Upper lobe of left lung (tissue), 6 donors: ENCODE measurements at regions not wholly inside any gene's neighbourhood (a gene's known extent, or its start where the extent isn't known, plus 50 kb on each side); places are given as distances from the start of the nearest gene placed in this dataset.

ENCODE experiments used
- ATAC-seq, 2 donors: fragments of 200-7000 bp; cut with Tn5 transposase; one replicate each; pipeline ENCODE4 v1.9.1; 2022; ENCODE audit warnings: mild to moderate bottlenecking in 2 of 2, moderate library complexity in 2 of 2; ENCODE audit not compliant: low FRiP score in 2 of 2
- DNase-seq, 2 donors: peaks; one replicate each; pipeline ENCODE4 v3.0.0-alpha.2; 2019 to 2020
- H3K27ac ChIP-seq, 4 donors: fragments of 200-600 bp; sonication (generic); one replicate each; pipeline ENCODE4 v1.5.1; 2016 to 2019
- H3K27me3 ChIP-seq, 4 donors: fragments of 200-600 bp; sonication (generic); one replicate each; pipeline ENCODE4 v1.5.1; 2017 to 2019
- H3K36me3 ChIP-seq, 4 donors: fragments of 200-600 bp; sonication (generic); one replicate each; pipeline ENCODE4 v1.5.1; 2016 to 2019
- H3K4me1 ChIP-seq, 4 donors: fragments of 200-600 bp; sonication (generic); one replicate each; pipeline ENCODE4 v1.5.1; 2018 to 2019
- H3K4me3 ChIP-seq, 4 donors: fragments of 200-600 bp; sonication (generic); one replicate each; pipeline ENCODE4 v1.5.1; 2017 to 2019; ENCODE audit warnings: mild to moderate bottlenecking in 2 of 4, moderate library complexity in 1 of 4
- H3K9me3 ChIP-seq, 4 donors: fragments of 200-600 bp; sonication (generic); one replicate each; pipeline ENCODE4 v1.5.1; 2018 to 2019
- EP300 ChIP-seq, 4 donors: sonication (generic); formaldehyde crosslinking; IDR thresholded peaks; one replicate each; pipeline ENCODE4 v1.5.1; 2017; ENCODE audit warnings: antibody characterized with exemption in 4 of 4, control low read depth in 2 of 4
- POLR2A ChIP-seq, 4 donors: fragments of 450-650 bp; IDR thresholded peaks; one replicate each; pipeline ENCODE4 v1.5.1; 2016 to 2017; ENCODE audit warnings: antibody characterized with exemption in 4 of 4, mild to moderate bottlenecking in 2 of 4
- POLR2AphosphoS5 ChIP-seq, 2 donors: sonication (generic); formaldehyde crosslinking; IDR thresholded peaks; one replicate each; pipeline ENCODE4 v1.5.1; 2017; ENCODE audit warnings: antibody characterized with exemption in 2 of 2
- WGBS, 2 donors: methylation state at CpG; one replicate each; pipeline ENCODE4 v1.1.5; 2017 to 2018; 5-methylcytosine and 5-hydroxymethylcytosine counted together
- TF ChIP-seq, protein P1 (sequence below), 6 experiments: fragments of 450-650 bp in 4 of 6; fragments of 200-600 bp in 2 of 6; sonication (generic) in 2 of 6; IDR thresholded peaks; one replicate each; pipeline ENCODE4 v1.5.1; 2016 to 2019; ENCODE audit warnings: antibody characterized with exemption in 6 of 6
- donor health status: DM: no; HTN: no; CAD: no; lungs with moderate emphysema.
- donor health status: DM: no; HTN: yes; CAD: no; lungs with severe emphysema.

- no peaks in the 10 kb centered on the region for H3K4me1 ChIP-seq
- no peaks in the 10 kb centered on the region for H3K36me3 ChIP-seq
- no peak overlapping the region for H3K27ac ChIP-seq
- H3K4me3 ChIP-seq: no peak overlapping the region
- TF ChIP-seq EP300 (IDR thresholded peaks at IDR 0.05) (no peak), POLR2A (IDR thresholded peaks at IDR 0.05) (no peak), POLR2AphosphoS5 (IDR thresholded peaks at IDR 0.05) (no peak)
- TF ChIP-seq, protein P1, sequence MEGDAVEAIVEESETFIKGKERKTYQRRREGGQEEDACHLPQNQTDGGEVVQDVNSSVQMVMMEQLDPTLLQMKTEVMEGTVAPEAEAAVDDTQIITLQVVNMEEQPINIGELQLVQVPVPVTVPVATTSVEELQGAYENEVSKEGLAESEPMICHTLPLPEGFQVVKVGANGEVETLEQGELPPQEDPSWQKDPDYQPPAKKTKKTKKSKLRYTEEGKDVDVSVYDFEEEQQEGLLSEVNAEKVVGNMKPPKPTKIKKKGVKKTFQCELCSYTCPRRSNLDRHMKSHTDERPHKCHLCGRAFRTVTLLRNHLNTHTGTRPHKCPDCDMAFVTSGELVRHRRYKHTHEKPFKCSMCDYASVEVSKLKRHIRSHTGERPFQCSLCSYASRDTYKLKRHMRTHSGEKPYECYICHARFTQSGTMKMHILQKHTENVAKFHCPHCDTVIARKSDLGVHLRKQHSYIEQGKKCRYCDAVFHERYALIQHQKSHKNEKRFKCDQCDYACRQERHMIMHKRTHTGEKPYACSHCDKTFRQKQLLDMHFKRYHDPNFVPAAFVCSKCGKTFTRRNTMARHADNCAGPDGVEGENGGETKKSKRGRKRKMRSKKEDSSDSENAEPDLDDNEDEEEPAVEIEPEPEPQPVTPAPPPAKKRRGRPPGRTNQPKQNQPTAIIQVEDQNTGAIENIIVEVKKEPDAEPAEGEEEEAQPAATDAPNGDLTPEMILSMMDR (IDR thresholded peaks at IDR 0.05): no peak
- DNase-seq: no peak
- WGBS, 2 donors: 90 to 92% methylated on average over 1 of the region's 1 CpG
- no peak for ATAC-seq
- peaks cover 0 to 6% (median 0%) of the 10 kb centered on the region in 4 donors for H3K9me3 ChIP-seq
- H3K27me3 ChIP-seq: no peaks in the 10 kb centered on the region
Observed at GRCh38 chr2:106709229-106709628, 176.7 kb downstream of the ST6GAL2 start.

DNA sequence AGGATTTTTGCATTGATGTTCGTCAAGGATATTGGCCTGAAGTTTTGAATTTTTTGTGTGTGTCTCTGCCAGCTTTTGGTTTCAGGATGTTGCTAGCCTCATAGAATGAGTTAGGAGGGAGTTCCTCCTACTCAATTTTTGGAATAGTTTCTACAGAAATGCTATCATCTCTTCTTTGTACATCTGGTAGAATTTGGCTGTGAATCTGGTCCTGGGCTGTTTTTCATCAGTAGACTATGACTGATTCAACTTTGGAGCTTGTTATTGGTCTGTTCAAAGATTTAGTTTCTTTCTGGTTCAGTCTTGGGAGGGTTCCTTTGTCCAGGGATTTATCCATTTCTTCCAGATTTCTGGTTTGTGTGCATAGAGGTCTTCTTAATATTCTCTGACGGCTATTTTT lies 166.7 kb downstream of the ST6GAL2 start:
- no peaks in the 10 kb centered on the region for H3K4me1 ChIP-seq
- TF ChIP-seq, protein P1 (IDR thresholded peaks at IDR 0.05): no peak
- TF ChIP-seq POLR2AphosphoS5 (IDR thresholded peaks at IDR 0.05): no peak
- TF ChIP-seq POLR2A (IDR thresholded peaks at IDR 0.05): no peak
- TF ChIP-seq EP300 (IDR thresholded peaks at IDR 0.05): no peak
- H3K36me3 ChIP-seq: no peaks in the 10 kb centered on the region
- 75 to 89% methylated on average over 2 of the region's 2 CpGs for WGBS, 2 donors
- peaks cover 0 to 11% (median 6%) of the 10 kb centered on the region in 4 donors for H3K9me3 ChIP-seq
- H3K27ac ChIP-seq: no peak overlapping the region
- ATAC-seq (peak in 1 of 2 donors; percentile 36), DNase-seq (no peak)
- no peak overlapping the region for H3K4me3 ChIP-seq
- no peaks in the 10 kb centered on the region for H3K27me3 ChIP-seq

- Histone ChIP-seq H3K27me3 (no peaks in the 10 kb centered on the region), H3K9me3 (peaks cover 0 to 11% (median 6%) of the 10 kb centered on the region in 4 donors), H3K36me3 (no peaks in the 10 kb centered on the region), H3K4me3 (no peak overlapping the region), H3K27ac (no peak overlapping the region), H3K4me1 (no peaks in the 10 kb centered on the region)
- TF ChIP-seq EP300 (IDR thresholded peaks at IDR 0.05) (no peak), POLR2A (IDR thresholded peaks at IDR 0.05) (no peak)
- TF ChIP-seq, protein P1 (IDR thresholded peaks at IDR 0.05): no peak
- DNase-seq (no peak), ATAC-seq (no peak)
- WGBS, 2 donors: 71 to 80% methylated on average over 1 of the region's 1 CpG
Observed at GRCh38 chr2:106720026-106720425, 165.9 kb downstream of the ST6GAL2 start.

GRCh38 chr2:106724301-106724794 lies 161.6 kb downstream of the ST6GAL2 start:
- DNase-seq: no peak
- Histone ChIP-seq H3K4me3 (no peak overlapping the region), H3K9me3 (no peaks in the 10 kb centered on the region), H3K4me1 (no peaks in the 10 kb centered on the region), H3K27me3 (no peaks in the 10 kb centered on the region), H3K27ac (no peak overlapping the region), H3K36me3 (no peaks in the 10 kb centered on the region)
- 89 to 92% methylated on average over 7 of the region's 7 CpGs for whole genome bisulfite sequencing, 2 donors
- no peak for ATAC-seq
- TF ChIP-seq POLR2AphosphoS5 (IDR thresholded peaks at IDR 0.05) (no peak), POLR2A (IDR thresholded peaks at IDR 0.05) (no peak), EP300 (IDR thresholded peaks at IDR 0.05) (no peak)
- TF ChIP-seq, protein P1 (IDR thresholded peaks at IDR 0.05): no peak

- Histone ChIP-seq H3K27ac (no peak overlapping the region), H3K27me3 (no peaks in the 10 kb centered on the region), H3K4me3 (no peak overlapping the region), H3K4me1 (no peaks in the 10 kb centered on the region), H3K9me3 (no peaks in the 10 kb centered on the region), H3K36me3 (no peaks in the 10 kb centered on the region)
- DNase-seq (no peak), ATAC-seq (no peak)
- TF ChIP-seq POLR2A (IDR thresholded peaks at IDR 0.05): no peak
- no peak for TF ChIP-seq EP300 (IDR thresholded peaks at IDR 0.05)
- TF ChIP-seq, protein P1 (IDR thresholded peaks at IDR 0.05): no peak
- TF ChIP-seq POLR2AphosphoS5 (IDR thresholded peaks at IDR 0.05): no peak
- 54% methylated on average over 4 of the region's 4 CpGs for WGBS, 2 donors
Observed at GRCh38 chr2:106734165-106734564, 151.8 kb downstream of the ST6GAL2 start.
